ENCODE measurements at regions not wholly inside any gene's neighbourhood (a gene's known extent, or its start where the extent isn't known, plus 50 kb on each side); places are given as distances from the start of the nearest gene placed in this dataset.
"Not testable (repeated sequence)": the region's sequence is repeated elsewhere in the genome, so short reads cannot be mapped to it uniquely, and the experiment has no call there.

GRCh38 chr3:154843647-154844046 lies 236.5 kb upstream of the MME start:
- no peaks in the 10 kb centered on the region for H3K36me3 ChIP-seq
- DNase-seq = no peak
- in situ Hi-C loops (cut with MboI; ENCODE audit: low sequenced_read_pairs in 4 of 4) = no loop called here
- no peak overlapping the region for H3K27ac ChIP-seq
- H3K27me3 ChIP-seq = no peaks in the 10 kb centered on the region
- no peak overlapping the region for H3K4me3 ChIP-seq
- ATAC-seq = no peak
- intact Hi-C loops (cut with DNase I; ENCODE audit: low total_unique reads) = no loop called here
- no peaks in the 10 kb centered on the region for H3K4me1 ChIP-seq
- TF ChIP-seq CTCF (IDR thresholded peaks at IDR 0.05 in 4 of 5, conservative IDR thresholded peaks at IDR 0.05 in 1 of 5) (no peak), POLR2A (IDR thresholded peaks at IDR 0.05) (no peak)
- no peaks in the 10 kb centered on the region for H3K9me3 ChIP-seq

GRCh38 chr3:154842536-154842935 lies 237.6 kb upstream of the MME start:
- ATAC-seq (no peak), DNase-seq (no peak)
- Histone ChIP-seq H3K9me3 (no peaks in the 10 kb centered on the region), H3K27me3 (no peaks in the 10 kb centered on the region), H3K27ac (no peak overlapping the region), H3K36me3 (no peaks in the 10 kb centered on the region), H3K4me1 (no peaks in the 10 kb centered on the region), H3K4me3 (no peak overlapping the region)
- in situ Hi-C loops (cut with MboI; ENCODE audit: low sequenced_read_pairs in 4 of 4) (no loop called here), intact Hi-C loops (cut with DNase I; ENCODE audit: low total_unique reads) (no loop called here)
- TF ChIP-seq POLR2A (IDR thresholded peaks at IDR 0.05) = no peak
- TF ChIP-seq CTCF (IDR thresholded peaks at IDR 0.05 in 4 of 5, conservative IDR thresholded peaks at IDR 0.05 in 1 of 5) = no peak

DNA sequence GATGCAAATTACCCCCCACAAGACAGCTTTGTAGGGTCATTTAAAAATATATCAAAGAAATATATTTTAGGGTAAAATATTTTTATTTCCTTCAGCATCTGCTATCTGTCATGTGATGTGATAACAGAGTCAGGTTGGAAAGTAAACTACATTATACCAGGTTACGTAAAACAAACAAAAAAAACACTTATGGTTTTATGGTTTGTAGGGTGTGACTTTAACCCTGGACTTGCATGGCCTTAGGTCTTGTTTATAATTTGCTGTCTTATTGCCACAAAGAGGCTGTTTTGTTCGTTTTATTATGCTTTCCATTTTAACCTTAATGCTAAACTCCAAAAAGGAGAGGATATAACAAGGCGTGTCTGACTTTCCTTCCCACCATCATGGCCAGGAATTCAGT lies 244.5 kb upstream of the MME start:
- Histone ChIP-seq H3K4me3 (no peak overlapping the region), H3K27me3 (no peaks in the 10 kb centered on the region), H3K27ac (no peak overlapping the region), H3K9me3 (no peaks in the 10 kb centered on the region), H3K4me1 (no peaks in the 10 kb centered on the region), H3K36me3 (no peaks in the 10 kb centered on the region)
- intact Hi-C loops (cut with DNase I; ENCODE audit: low total_unique reads) (no loop called here), in situ Hi-C loops (cut with MboI; ENCODE audit: low sequenced_read_pairs in 4 of 4) (no loop called here)
- no peak for TF ChIP-seq CTCF (IDR thresholded peaks at IDR 0.05 in 4 of 5, conservative IDR thresholded peaks at IDR 0.05 in 1 of 5)
- TF ChIP-seq POLR2A (IDR thresholded peaks at IDR 0.05) = no peak
- DNase-seq (no peak), ATAC-seq (no peak)

DNA sequence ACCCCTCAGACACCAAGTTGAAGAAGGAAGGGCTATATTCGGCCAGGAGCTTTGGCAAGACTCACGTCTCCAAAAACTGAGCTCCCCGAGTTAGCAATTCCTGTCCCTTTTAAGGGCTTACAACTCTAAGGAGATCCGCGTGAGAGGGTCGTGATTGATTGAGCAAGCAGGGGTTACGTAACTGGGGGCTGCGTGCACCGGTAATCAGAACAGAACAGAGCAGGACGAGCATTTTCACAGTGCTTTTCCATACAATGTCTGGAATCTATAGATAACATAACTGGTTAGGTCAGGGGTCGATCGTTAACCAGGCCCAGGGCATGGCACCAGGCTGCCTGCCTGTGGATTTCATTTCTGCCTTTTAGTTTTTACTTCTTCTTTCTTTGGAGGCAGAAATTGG lies 245.3 kb upstream of the MME start:
- H3K4me3 ChIP-seq; intact Hi-C loops (cut with DNase I; ENCODE audit: low total_unique reads); H3K27ac ChIP-seq; H3K36me3 ChIP-seq; H3K27me3 ChIP-seq; H3K9me3 ChIP-seq; DNase-seq; H3K4me1 ChIP-seq; in situ Hi-C loops (cut with MboI; ENCODE audit: low sequenced_read_pairs in 4 of 4); ATAC-seq: not testable (repeated sequence)

DNA sequence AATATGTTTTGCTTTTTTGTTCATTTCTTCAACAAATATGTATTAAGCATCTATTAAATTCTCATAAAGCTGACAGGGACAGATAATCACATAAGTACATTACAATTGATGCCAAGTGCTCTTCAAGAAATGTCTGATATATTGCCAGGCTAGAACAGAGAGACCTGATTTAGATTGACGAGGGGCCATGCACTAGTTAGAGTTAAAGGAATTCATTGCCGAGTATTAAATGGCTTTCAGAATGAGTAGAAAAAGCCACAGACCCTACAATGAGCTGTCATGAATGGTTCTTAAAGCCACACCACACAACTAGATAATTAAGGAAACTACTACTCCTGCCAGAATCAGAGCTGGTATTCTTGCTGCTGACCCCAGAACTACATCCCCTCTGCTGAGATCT lies 250.2 kb upstream of the MME start:
- ATAC-seq = no peak
- Histone ChIP-seq H3K36me3 (no peaks in the 10 kb centered on the region), H3K4me3 (no peak overlapping the region), H3K27me3 (no peaks in the 10 kb centered on the region), H3K27ac (no peak overlapping the region), H3K4me1 (no peaks in the 10 kb centered on the region), H3K9me3 (no peaks in the 10 kb centered on the region)
- TF ChIP-seq CTCF (IDR thresholded peaks at IDR 0.05 in 4 of 5, conservative IDR thresholded peaks at IDR 0.05 in 1 of 5) (no peak), POLR2A (IDR thresholded peaks at IDR 0.05) (no peak)
- DNase-seq = no peak
- intact Hi-C loops (cut with DNase I; ENCODE audit: low total_unique reads) (no loop called here), in situ Hi-C loops (cut with MboI; ENCODE audit: low sequenced_read_pairs in 4 of 4) (no loop called here)
